T-helper 1 cell treated with Interleukin-12 subunit alpha and Interleukin-12 subunit beta and Interleukin-4 antibody, amounts not matched to agents 30 ng/mL and 1 ng/mL, for 36 hours (primary cell): ENCODE measurements at regions not wholly inside any gene's neighbourhood (a gene's known extent, or its start where the extent isn't known, plus 50 kb on each side); places are given as distances from the start of the nearest gene placed in this dataset.
"Not testable (repeated sequence)": the region's sequence is repeated elsewhere in the genome, so short reads cannot be mapped to it uniquely, and the experiment has no call there.

Source experiments
- intact Hi-C: fragments of 100-400 bp; cut with micrococcal nuclease; formaldehyde crosslinking; loops from one replicate; pipeline ENCODE4 v1.15.1; 2024

DNA sequence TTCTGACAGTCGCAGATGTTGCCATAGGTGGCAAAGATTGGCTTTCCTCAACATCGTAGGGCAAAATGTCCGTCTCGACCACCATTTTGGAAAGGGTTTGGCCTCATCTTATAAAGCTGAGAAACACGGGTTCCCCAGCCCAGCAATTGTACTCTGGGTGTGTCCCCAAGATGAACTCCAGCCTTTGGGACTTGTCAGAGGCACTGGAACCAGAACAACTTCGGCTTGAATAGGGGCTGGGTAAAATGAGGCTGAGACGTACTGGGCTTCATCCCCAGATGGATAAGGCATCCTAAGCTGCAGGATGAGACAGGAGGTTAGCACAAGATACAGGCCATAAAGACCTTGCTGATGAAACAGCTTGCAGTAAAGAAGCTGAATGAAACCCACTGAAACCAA is 151.9 kb downstream of the CRLF2 start:
- intact Hi-C loops: no loop called here

DNA sequence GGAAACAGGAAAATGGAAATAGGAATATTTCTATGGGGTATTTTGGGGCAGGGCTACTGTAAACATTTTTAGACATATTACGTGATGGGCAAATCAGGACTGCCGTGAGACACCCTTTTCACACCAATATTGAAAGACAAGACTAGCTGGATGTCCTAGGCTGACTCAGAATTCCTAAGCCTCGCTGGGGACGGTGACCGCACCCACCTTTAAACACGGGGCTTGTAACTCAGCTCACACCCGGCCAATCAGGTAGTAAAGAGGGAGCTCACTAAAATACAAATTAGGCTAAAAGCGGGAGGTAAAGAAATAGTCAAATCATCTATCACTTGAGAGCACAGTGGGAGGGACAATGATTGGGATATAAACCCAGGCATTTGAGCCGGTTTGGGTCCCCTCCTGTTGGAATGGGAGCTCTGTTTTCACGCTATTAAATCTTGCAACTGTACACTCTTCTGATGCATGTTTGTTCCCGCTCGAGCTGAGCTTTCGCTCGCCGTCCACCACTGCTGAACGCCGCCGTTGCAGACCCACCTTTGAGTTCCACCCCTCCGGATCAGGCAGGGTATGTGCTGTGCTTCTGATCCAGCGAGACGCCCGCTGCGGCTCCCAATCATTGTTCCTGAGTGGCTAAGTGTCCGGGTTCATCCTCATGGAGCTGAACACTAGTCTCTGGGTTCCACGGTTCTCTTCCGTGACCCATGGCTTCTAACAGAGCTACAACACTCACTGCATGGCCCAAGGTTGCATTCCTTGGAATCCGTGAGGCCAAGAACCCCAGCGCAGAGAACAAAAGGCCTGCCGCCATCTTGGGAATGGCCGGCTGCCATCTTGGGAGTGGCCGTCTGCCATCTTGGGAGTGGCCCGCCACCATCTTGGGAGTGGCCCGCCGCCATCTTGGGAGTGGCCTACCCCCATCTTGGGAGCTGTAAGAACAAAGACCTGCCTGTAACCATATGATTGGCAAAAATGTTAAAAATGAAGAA is 152.6 kb downstream of the CRLF2 start:
- intact Hi-C loops: no loop called here

DNA sequence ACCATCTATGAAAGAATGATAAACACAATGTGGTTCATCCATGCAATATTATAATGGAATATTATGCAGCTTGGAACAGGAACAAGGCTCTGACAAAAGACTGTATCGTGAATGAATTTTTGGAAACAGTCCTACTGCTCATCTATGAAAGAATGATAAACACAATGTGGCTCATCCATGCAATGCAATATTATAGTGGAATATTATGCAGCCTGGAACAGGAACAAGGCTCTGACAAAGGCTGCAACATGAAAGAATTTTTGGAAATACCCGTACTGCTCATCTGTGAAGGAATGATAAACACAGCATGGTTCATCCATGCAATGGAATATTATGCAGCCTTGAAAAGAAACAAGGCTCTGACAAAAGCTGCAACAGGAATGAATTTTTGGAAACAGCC is 158.8 kb downstream of the CRLF2 start:
- intact Hi-C loops: not testable (repeated sequence)

DNA sequence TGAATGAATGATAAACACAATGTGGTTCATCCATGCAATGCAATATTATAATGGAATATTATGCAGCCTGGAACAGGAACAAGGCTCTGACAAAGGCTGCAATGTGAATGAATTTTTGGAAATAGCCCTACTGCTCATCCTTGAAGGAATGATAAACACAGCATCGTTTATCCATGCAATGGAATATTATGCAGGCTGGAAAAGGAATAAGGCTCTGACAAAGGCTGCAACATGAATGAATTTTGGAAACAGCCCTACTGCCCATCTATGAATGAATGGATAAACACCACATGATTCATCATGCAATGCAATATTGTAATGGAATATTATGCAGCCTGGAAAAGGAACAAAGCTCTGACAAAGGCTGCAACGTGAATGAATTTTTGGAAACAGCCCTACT is 159.4 kb downstream of the CRLF2 start:
- intact Hi-C loops: no loop called here

DNA sequence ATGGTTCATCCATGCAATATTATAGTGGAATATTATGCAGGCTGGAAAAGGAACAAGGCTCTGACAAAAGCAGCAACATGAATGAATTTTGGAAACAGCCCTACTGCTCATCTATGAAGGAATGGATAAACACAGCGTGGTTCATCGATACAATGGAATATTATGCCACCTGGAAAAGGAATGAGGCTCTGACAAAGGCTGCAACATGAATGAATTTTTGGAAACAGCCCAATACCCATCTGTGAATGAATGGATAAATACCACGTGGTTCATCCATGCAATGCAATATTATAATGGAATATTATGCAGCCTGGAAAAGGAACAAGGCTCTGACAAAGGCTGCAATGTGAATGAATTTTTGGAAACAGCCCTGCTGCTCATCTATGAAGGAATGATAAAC is 160.4 kb downstream of the CRLF2 start:
- intact Hi-C loops: no loop called here

DNA sequence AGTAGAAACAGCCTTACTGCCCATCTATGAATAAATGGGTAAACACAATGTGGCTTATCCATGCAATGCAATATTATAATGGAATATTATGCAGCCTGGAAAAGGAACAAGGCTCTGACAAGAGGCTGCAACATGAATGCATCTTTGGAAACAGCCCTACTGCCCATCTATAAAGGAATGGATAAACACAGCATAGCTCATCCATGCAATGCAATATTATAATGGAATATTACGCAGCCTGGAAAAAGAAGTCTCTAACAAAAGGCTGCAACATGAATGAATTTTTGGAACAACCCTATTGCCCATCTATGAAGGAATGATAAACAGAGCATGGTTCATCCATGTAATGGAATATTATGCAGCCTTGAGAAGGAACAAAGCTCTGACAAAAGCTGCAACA is 161.0 kb downstream of the CRLF2 start:
- intact Hi-C loops: no loop called here

DNA sequence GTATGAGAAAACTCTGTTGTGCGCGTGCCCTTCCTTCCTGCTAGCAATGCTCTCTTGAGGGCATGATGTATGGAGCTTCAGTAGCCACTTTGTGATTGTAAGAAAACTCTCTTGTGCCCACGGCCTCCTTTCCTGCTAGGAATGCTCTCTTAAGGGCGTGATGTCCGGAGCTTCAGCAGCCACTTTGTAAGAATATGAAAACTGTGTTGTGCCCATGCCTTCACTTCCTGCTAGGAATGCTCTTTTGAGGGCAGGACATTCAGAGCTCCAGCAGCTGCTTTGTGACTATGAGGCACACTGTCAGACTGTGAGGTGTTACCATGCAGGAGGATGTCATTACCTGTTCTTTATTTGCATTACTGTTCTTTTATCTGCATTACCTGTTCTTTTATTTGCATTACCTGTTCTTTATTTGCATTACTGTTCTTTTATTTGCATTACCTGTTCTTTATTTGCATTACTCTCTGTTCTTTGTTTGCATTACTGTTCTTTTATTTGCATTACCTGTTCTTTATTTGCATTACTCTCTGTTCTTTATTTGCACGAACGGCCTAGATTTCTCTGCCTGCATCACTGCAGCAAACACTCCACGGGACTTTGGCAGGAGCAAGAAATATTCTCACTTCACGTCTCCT is 166.7 kb downstream of the CRLF2 start:
- intact Hi-C loops: no loop called here

DNA sequence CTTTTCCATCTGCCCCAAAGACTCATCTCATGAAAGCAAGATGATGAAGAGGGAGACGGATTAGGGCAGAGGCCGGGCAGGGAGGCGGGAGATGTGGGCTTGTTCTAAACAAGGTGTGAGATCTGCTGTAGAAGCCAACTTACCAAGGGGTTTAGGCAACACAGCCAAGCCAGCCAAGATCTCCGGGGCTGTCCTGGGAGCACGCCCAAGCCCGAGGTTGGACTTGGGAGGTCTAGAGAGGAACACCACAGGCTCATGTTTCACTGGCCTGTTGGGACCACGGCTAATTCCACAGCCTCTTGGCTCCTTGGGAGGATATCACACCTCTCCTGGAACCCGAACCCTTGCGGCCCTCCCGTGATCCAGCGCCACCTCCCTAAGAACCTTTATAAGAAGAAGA is 171.4 kb downstream of the CRLF2 start:
- intact Hi-C loops: no loop called here

DNA sequence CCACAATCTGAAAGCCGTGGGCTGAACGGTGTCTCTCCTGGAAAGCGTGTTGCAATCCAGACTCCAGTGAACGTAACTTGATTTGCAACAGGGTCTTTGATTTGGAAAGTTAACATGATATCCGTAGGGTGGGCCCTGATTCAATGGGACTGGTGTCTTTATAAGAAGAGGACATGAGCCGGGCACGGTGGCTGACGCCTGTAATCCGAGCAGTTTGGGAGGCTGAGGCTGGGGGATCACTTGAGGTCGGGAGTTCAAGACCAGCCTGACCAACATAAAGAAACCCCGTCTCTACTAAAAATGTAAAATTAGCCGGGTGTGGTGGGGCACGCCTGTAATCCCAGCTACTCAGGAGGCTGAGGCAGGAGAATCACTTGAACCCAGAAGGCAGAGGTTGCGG is 176.5 kb downstream of the CRLF2 start:
- intact Hi-C loops: not testable (repeated sequence)

DNA sequence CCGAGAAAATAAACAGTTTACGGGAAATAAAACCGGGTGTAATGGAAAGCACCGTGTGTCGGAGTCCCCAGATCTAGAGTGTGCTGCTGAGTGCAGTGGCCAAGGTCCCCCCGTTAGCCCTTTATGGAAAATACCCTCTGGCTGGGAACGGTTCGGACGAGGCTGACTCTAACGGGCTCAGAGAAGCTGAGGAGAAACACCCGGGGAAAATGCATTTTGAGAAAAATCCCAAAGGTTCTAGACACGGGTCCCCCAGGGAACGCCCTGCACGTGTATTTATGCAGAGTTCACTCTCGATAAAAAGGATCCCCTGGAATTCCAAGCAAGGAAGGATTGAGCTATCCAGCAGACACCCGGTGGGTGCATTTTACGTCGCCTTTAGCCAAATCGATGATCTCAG is 177.2 kb downstream of the CRLF2 start:
- intact Hi-C loops: no loop called here

DNA sequence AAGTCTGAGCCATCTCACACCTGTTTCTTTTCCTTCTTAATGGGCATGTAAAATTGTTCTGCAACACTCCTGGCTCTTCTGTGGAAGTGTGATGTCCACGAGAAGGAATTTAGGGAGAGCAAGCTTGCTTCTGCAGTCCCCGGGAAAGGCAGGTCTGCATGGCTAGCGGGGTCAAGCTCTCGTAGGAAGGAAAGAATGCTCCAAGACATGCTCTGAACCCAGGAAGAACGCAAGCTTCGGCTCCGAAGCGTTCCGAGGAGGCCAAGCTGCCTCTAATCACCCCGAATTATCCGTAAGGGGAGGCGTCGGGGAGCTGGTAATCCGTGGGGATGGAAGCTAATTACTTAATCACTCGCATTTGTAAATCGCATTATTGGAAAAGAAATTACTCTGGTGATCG is 177.7 kb downstream of the CRLF2 start:
- intact Hi-C loops: no loop called here

DNA sequence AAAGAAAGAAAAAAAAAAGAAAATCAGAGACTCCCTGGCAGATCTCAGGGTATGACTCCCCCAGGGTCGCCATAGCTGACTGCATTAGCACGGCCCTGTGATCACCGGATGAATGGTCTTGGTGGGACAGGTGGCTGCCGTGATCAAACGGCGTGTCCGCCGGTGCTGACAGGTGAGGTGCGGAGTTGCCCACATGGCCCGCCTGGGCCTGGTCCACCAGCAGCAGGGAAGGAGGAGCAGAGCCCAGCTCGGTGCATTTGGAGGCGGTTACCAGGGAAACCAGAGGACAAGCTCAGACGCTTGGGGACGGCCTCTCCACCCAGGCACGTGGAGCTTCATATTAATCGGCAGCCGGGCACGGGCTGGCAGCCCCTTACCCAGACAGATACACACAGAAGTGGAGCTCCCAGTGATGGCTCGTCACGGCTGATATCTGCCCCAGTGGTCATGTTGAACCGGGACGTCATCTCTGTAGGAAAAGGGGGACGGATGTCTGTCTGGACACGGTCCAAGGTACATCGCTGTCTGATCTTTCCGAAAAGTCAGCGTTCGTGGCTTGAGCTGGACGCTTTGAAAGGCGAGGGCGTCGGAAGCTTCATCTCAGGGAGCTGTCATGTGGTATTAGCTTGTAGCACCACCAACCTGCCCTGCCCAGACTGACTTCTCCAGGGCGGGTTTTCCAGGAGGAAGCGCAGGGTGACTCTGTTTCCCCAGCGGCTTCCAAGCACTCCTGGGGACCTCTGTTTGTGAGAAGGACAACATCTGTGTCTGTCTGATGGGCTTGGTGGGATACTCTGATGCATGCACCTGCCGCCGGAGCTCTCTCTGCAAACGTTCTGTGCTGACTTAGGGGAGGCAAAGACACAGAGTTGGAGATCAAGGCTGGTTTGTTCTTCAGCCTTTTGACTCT is 180.7 kb downstream of the CRLF2 start:
- intact Hi-C loops: no loop called here

DNA sequence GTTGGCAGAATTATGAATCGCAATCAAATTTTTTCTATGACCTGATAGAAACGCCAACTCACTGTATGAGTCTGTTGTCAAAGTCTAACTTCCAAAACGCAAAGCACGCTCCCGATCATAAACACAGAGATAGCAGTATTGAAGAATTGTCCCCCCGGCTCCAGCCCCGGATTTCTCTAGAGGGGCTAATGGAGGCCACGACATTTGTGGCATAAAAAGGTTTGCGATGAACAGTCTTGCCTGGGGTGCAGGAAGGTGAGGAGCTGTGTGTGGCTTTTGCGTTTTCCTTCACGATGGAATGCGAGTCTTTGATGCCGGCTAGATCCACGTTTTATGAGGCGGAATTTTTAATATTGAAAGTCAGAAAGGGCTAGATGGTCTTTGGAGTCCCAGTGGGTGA is 183.0 kb downstream of the CRLF2 start:
- intact Hi-C loops: no loop called here

DNA sequence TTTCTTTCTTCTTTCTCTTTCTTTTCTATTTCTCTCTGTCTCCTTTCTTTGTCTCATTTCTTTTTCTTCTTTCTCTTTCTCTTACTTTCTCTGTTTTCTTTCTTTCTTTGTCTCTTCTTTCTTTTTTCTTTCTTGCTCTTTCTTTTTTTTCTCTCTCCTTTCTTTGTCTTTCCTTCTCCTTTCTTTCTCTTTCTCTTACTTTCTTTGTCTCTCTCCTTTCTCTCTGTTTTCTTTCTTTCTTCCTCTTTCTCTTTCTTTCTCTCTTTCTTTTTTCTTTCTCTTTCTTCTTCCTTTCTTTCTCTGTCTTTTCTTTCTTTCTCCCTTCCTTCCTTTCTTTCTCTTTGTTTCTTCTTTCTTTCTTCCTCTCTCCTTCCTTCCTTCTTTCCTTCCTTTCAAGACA is 184.8 kb downstream of the CRLF2 start:
- intact Hi-C loops: loop anchor here (2.0 kb wide), 1 partner anchor 65 kb away; no protein-coding TSS in a partner anchor

DNA sequence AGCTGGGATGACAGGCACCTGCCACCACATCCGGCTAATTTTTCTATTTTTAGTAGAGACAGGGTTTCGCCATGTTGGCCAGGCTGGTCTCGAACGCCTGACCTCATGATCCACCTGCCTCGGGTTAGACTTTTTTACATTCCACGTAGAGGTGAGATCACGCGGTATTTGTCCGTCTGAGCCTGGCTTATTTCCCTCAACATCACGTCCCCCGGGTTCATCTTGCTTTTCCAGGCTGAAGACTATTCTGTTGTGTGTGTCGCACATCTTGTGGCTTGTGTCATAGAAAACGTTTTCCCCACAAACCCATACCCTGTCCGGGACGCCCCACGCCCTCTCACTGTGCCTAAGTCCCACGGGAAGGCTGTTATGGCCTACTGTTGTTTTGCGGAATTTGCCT is 185.3 kb downstream of the CRLF2 start:
- intact Hi-C loops: loop anchor here (2.0 kb wide), 1 partner anchor 66 kb away; no protein-coding TSS in a partner anchor

DNA sequence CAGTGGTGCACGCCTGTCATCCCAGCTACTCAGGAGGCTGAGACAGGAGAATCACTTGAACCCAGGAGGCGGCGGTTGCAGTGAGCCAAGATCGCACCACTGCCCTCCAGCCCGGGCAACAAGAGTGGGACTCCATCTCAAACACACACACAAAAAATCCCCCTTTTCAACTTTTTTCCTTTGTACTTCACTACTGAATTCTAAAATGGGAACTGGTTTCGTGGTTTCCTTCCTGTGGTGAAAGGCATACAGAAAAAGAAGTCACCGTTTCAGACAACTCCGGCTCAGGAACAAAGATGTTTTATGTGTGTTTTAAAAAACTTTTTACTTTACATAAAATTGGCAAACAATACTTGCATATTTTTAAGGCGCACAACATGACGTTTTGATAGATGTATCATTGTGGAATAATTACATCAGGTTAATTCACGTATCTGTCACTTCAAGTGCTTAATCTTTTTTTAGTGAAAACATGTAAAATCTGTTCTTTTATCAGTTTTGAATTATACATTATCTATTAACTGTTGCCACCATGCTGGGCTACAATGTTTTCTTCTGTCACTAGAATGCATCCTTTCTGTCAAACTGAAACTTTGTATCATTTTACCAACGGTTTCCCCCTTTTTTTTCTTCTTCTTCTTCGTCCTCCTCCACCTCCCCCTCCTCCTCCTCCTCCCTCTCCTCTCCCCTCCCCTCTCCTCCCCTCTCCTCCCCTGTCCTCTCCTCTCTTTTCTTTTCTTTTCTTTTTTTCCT is 186.0 kb downstream of the CRLF2 start:
- intact Hi-C loops: loop anchor here (2.0 kb wide), 1 partner anchor 66 kb away; no protein-coding TSS in a partner anchor

DNA sequence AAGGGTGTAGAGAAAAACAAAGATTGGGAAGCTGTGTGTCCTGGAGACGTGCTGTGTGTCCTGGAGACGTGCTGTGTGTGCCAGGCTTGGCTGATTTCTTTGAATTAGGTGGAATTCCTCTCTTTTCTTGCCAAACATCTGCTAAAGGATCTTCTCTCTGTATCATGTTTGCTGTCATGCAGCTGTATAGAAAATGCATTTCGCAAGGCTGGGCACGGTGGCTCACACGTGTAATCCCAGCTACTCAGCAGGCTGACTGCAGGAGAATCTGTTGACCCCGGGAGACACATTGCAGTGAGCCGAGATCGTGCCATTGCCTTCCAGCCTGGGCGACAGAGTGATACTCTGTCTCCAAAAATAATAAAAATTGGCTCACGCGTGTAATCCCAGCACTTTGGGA is 187.0 kb downstream of the CRLF2 start:
- intact Hi-C loops: no loop called here

DNA sequence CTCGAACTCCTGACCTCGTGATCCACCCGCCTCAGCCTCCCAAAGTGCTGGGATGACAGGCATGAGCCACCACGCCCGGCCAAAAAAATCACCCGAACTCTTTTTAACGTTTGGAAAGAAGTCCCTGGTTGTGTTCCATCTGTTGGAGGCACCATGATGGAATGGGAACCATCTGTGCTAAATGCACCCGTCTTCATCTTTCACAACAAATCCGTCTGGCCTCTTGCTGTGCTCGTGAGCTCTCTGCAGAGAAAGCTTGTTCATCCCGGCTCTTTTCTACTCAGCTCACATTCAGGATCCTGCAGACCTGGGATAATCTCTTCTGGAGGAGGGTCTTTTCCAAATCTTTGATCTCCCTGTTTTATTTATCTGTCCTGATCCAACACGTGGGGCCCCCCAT is 188.8 kb downstream of the CRLF2 start:
- intact Hi-C loops: no loop called here

DNA sequence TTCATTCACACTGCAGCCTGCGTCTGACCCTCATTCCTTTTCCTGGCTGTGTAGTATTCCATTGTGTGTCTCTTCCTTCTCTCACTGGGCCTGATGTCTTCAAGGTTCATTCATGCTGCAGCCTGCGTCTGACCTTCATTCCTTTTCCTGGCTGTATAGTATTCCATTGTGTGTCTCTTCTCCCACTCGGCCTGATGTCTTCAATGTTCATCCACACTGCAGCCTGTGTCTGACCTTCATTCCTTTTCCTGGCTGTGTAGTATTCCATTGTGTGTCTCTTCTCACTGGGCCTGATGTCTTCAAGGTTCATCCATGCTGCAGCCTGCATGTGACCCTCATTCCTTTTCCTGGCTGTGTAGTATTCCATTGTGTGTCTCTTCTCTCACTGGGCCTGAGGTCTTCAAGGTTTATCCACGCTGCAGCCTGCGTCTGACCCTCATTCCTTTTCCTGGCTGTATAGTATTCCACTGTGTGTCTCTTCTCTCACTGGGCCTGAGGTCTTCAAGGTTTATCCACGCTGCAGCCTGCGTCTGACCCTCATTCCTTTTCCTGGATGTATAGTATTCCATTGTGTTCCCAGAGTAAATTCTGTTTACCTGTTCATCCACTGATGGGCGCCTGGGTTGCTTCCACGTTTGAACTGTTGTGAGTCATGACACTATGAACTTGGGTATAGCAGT is 191.0 kb downstream of the CRLF2 start:
- intact Hi-C loops: not testable (repeated sequence)

DNA sequence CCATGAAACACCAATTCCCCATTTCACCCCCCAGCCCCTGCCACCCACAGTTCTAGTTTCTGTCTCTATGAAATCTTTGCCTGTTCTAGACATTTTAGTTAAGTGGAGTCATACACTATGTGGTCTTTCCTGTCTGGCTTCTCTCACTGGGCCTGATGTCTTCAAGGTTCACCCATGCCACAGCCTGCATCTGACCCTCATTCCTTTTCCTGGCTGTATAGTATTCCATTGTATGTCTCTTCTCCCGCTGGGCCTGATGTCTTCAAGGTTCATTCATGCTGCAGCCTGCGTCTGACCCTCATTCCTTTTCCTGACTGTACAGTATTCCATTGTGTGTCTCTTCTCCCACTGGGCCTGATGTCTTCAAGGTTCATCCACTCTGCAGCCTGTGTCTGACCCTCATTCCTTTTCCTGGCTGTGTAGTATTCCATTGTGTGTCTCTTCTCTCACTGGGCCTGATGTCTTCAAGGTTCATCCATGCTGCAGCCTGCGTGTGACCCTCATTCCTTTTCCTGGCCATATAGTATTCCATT is 191.7 kb downstream of the CRLF2 start:
- intact Hi-C loops: no loop called here
